Gastroesophageal sphincter (tissue), 4 donors: ENCODE measurements at regions not wholly inside any gene's neighbourhood (a gene's known extent, or its start where the extent isn't known, plus 50 kb on each side); places are given as distances from the start of the nearest gene placed in this dataset.

Source experiments
- ATAC-seq: fragments of 150-250 bp; one replicate; pipeline ENCODE4 v1.9.1; 2016; ENCODE audit warnings: mild to moderate bottlenecking, moderate library complexity
- H3K27ac ChIP-seq, 4 donors: fragments of 200-600 bp; sonication (generic) in 3 of 4; 1 replicate in 3 of 4; 2 replicates in 1 of 4; pipeline ENCODE4 v1.5.1; 2016 to 2019
- H3K27me3 ChIP-seq: fragments of 200-600 bp; sonication (generic); one replicate; pipeline ENCODE4 v1.5.1; 2019
- H3K36me3 ChIP-seq, 2 donors: fragments of 200-600 bp; sonication (generic); one replicate each; pipeline ENCODE4 v1.5.1; 2019; ENCODE audit warnings: control low read depth in 1 of 2
- H3K4me1 ChIP-seq, 3 donors: fragments of 200-600 bp; sonication (generic); 1 replicate in 2 of 3; 2 replicates in 1 of 3; pipeline ENCODE4 v1.5.1; 2016 to 2019; ENCODE audit warnings: control low read depth in 2 of 3
- H3K4me3 ChIP-seq, 2 donors: fragments of 200-600 bp; sonication (generic); one replicate each; pipeline ENCODE4 v1.5.1; 2019; ENCODE audit warnings: mild to moderate bottlenecking in 1 of 2, moderate library complexity in 1 of 2
- H3K9me3 ChIP-seq, 3 donors: fragments of 200-600 bp; sonication (generic); one replicate each; pipeline ENCODE4 v1.5.1; 2017 to 2019; ENCODE audit warnings: control low read depth in 2 of 3
- CTCF ChIP-seq, 4 experiments: fragments of 200-600 bp in 2 of 4; fragments of 450-650 bp in 2 of 4; sonication (generic) in 1 of 4; IDR thresholded peaks; one replicate each; pipeline ENCODE4 v1.5.1; 2017 to 2019; ENCODE audit warnings: antibody characterized with exemption in 4 of 4, mild to moderate bottlenecking in 2 of 4, moderate library complexity in 2 of 4
- EP300 ChIP-seq: sonication (generic); formaldehyde crosslinking; IDR thresholded peaks from one replicate; pipeline ENCODE4 v1.6.1; 2017; ENCODE audit warnings: antibody characterized with exemption, mild to moderate bottlenecking
- POLR2A ChIP-seq, 2 donors: fragments of 450-650 bp; IDR thresholded peaks; one replicate each; pipeline ENCODE4 v1.6.1; 2017; ENCODE audit warnings: antibody characterized with exemption in 2 of 2, mild to moderate bottlenecking in 2 of 2, moderate library complexity in 1 of 2
- POLR2AphosphoS5 ChIP-seq: sonication (generic); formaldehyde crosslinking; IDR thresholded peaks from one replicate; pipeline ENCODE4 v1.6.1; 2017; ENCODE audit warnings: antibody characterized with exemption
- WGBS, 2 donors: methylation state at CpG; one replicate each; pipeline ENCODE4 v1.1.5; 2018; ENCODE audit warnings: low coverage in 1 of 2; 5-methylcytosine and 5-hydroxymethylcytosine counted together

GRCh38 chr2:211248841-211249240 lies 692.4 kb downstream of the CPS1 start:
- H3K4me1 ChIP-seq: no peaks in the 10 kb centered on the region
- TF ChIP-seq EP300: no peak
- TF ChIP-seq CTCF (IDR thresholded peaks at IDR 0.05): no peak
- TF ChIP-seq POLR2A (IDR thresholded peaks at IDR 0.05): no peak
- TF ChIP-seq POLR2AphosphoS5: no peak
- no peaks in the 10 kb centered on the region for H3K9me3 ChIP-seq
- 29 to 55% methylated on average over 1 to 2 of the region's 2 CpGs for WGBS, 2 donors
- H3K36me3 ChIP-seq: no peaks in the 10 kb centered on the region
- no peak overlapping the region for H3K4me3 ChIP-seq
- H3K27me3 ChIP-seq: no peaks in the 10 kb centered on the region
- no peak for ATAC-seq
- no peak overlapping the region for H3K27ac ChIP-seq

DNA sequence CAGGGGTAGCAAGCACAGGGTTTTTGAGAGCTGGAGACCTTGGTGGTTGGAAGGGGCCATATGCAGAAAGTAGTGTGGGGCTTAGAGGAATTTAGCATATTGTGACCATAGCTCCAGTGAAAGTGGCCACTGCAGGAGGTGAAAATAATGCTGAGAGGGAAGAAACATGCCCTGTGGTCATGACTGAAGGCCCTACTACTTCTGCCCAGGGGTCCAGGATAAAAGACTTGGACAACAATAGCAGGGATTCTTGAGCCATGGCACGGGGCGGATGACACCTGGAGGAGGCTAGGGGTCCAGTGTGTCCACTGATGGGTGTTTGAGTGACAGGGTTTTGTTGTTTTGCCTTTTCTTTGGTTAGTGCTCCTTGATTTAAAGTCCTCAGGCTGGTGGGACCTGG lies 694.6 kb downstream of the CPS1 start:
- Histone ChIP-seq H3K9me3 (no peaks in the 10 kb centered on the region), H3K27me3 (no peaks in the 10 kb centered on the region), H3K4me1 (no peaks in the 10 kb centered on the region), H3K4me3 (no peak overlapping the region), H3K36me3 (no peaks in the 10 kb centered on the region), H3K27ac (no peak overlapping the region)
- TF ChIP-seq EP300 (no peak), POLR2A (IDR thresholded peaks at IDR 0.05) (no peak), POLR2AphosphoS5 (no peak), CTCF (IDR thresholded peaks at IDR 0.05) (no peak)
- ATAC-seq: no peak
- 92% methylated on average over 2 of the region's 2 CpGs; no CpG with 5 or more reads in 1 of the 2 donors for WGBS, 2 donors

GRCh38 chr2:211258646-211259335 lies 702.4 kb downstream of the CPS1 start:
- Histone ChIP-seq H3K36me3 (no peaks in the 10 kb centered on the region), H3K4me3 (no peak overlapping the region), H3K27me3 (no peaks in the 10 kb centered on the region), H3K27ac (no peak overlapping the region), H3K4me1 (no peaks in the 10 kb centered on the region), H3K9me3 (no peaks in the 10 kb centered on the region)
- ATAC-seq: no peak
- TF ChIP-seq POLR2AphosphoS5 (no peak), CTCF (IDR thresholded peaks at IDR 0.05) (no peak), POLR2A (IDR thresholded peaks at IDR 0.05) (no peak), EP300 (no peak)
- 67% methylated on average over 1 of the region's 1 CpG; no CpG with 5 or more reads in 1 of the 2 donors for WGBS, 2 donors

DNA sequence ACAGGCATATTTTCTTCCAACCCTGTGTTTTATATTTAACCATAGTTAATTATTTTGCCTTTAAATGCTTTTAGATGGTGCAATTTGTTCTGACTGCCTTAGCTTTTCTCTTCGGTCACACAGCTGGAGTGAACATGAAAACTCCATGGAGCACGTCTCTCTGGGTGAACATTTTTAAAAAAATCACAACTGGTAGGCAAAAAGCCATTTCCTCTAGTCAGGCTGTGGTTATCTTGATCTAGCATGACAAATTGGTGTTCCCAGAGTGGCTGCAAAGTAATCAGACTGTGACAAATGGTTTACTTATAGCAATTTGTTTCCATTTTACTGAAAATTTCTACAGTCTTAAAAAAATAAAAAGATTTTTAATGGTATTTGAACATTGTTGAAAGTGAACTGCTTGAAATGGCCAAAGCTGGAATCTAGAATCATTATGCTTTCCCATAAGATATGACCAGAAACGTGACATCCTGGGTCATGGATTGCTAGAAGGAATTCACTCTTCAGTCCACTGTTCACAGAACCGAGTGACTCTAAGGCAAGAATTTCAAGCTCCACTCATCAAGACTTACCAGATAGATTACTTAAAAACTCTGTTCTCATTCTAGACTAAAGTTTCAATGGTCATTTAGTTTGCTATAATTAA lies 703.6 kb downstream of the CPS1 start:
- H3K9me3 ChIP-seq: peaks cover 0 to 5% (median 0%) of the 10 kb centered on the region in 3 donors
- no peak for ATAC-seq
- H3K4me1 ChIP-seq: no peaks in the 10 kb centered on the region
- no peak for TF ChIP-seq CTCF (IDR thresholded peaks at IDR 0.05)
- TF ChIP-seq POLR2AphosphoS5: no peak
- TF ChIP-seq EP300: no peak
- no peaks in the 10 kb centered on the region for H3K27me3 ChIP-seq
- H3K27ac ChIP-seq: no peak overlapping the region
- no peak overlapping the region for H3K4me3 ChIP-seq
- 16 to 26% methylated on average over 4 of the region's 4 CpGs for WGBS, 2 donors
- no peaks in the 10 kb centered on the region for H3K36me3 ChIP-seq

DNA sequence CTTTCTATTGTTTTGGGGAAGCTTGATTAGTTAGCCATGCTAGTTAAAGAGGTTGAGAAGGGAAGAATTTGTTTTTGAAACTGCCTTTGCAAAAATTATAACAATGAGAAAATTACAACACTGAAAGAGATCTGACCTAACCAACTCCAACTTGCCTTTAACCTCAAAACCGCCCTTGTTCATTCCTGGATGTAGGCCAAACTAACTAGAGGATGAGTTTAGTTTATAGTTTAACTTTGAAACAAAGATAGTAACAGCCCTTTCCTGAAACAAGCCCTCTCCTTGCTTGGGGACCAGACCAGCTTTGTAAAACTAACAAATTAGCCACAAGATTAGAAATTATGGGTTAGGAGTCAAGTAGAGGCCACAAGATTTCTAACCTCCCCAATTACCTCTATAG lies 713.9 kb downstream of the CPS1 start:
- WGBS, 2 donors: 50 to 80% methylated on average over 1 of the region's 1 CpG
- no peak overlapping the region for H3K4me3 ChIP-seq
- no peaks in the 10 kb centered on the region for H3K36me3 ChIP-seq
- H3K9me3 ChIP-seq: peaks cover 0 to 6% (median 0%) of the 10 kb centered on the region in 3 donors
- no peak overlapping the region for H3K27ac ChIP-seq
- no peak for ATAC-seq
- no peaks in the 10 kb centered on the region for H3K4me1 ChIP-seq
- no peak for TF ChIP-seq CTCF (IDR thresholded peaks at IDR 0.05)
- no peak for TF ChIP-seq EP300
- no peak for TF ChIP-seq POLR2AphosphoS5
- no peak for TF ChIP-seq POLR2A (IDR thresholded peaks at IDR 0.05)
- no peaks in the 10 kb centered on the region for H3K27me3 ChIP-seq
